ENCODE measurements at regions not wholly inside any gene's neighbourhood (a gene's known extent, or its start where the extent isn't known, plus 50 kb on each side); places are given as distances from the start of the nearest gene placed in this dataset.

DNA sequence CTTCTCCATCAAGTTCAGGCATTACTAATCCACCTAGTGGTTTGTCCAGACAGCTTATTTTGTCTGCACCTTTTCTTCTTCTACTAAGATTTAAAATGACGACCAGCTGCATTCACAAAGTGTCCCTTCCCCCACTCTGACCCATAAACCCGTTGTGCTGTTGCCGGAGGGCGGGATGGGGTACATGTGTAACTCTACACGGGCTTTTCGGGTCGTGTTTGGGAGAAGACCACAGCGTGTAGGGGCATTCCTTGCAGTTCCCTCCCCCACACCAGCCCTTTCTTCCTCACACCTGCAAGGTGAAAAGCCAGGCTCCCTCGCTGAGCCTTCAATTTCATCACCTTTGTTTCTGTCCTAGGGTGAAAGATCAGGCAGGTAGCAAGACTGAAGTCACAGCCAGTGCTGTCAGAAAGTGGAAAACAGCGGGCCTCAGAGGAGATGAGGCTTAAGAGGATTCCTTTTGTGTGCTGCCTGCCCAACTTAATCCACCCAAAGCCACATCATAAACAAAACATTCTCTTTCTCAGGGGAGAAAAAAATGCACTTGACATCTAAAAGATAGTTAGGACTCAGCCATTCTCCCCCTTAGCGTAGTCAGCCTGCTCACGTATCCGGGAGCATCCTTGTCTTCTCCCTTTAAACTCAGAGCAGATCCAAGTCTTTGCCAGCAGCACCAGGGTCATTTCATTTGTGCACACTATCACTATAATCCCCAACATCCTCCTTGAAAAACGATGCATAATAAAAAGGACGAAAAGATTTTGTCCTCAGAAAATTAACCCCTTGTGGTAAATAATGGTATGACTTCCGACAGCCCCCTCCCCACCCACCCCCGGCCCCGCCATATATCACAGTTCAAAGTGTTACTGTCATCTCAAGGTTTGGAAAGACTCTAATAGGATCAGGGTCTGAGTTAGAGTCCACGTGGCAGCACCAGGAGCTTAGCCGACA, 599.0 kb downstream of the RAB28 start:
- in situ Hi-C loops (cut with HindIII; ENCODE audit: low sequenced_read_pairs) = no loop called here
- TF ChIP-seq, protein P1, sequence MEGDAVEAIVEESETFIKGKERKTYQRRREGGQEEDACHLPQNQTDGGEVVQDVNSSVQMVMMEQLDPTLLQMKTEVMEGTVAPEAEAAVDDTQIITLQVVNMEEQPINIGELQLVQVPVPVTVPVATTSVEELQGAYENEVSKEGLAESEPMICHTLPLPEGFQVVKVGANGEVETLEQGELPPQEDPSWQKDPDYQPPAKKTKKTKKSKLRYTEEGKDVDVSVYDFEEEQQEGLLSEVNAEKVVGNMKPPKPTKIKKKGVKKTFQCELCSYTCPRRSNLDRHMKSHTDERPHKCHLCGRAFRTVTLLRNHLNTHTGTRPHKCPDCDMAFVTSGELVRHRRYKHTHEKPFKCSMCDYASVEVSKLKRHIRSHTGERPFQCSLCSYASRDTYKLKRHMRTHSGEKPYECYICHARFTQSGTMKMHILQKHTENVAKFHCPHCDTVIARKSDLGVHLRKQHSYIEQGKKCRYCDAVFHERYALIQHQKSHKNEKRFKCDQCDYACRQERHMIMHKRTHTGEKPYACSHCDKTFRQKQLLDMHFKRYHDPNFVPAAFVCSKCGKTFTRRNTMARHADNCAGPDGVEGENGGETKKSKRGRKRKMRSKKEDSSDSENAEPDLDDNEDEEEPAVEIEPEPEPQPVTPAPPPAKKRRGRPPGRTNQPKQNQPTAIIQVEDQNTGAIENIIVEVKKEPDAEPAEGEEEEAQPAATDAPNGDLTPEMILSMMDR (IDR thresholded peaks at IDR 0.05; ENCODE audit: low read depth, low read length, missing control alignments) = no peak
- DNase-seq (ENCODE audit: low read depth) = no peak
- no peak overlapping the region for H3K4me3 ChIP-seq (ENCODE audit: low read depth, low read length)

DNA sequence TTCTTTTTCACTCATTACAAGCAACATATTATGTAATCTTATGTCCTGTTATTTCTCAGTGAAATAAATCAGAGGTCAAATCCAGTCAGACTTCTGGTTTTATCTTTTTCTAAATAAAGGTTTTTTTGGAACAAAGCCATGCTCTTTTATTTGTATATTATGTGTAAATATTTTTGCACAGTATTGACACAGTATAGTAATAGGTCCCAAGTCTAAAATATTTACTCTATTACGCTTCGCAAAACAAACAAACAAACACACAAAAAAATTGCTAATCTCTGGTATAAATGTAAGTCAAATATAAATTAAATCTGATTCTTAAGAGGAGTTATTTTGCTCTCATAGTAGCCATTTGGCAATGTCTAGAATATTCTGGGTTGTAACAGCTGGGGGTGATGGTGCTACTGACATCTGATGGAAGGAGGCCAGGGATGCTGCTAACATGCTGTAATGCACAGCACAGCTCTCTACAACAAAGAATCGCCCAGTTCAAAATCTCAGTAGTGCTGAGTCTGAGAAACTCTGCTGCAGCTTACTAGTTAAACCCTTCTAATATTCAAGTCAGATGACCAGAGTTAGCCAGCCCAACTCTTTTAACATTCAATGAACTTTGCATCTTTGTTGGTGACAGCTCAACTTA, 602.1 kb downstream of the RAB28 start:
- DNase-seq (ENCODE audit: low read depth) = no peak
- TF ChIP-seq, protein P1 (IDR thresholded peaks at IDR 0.05; ENCODE audit: low read depth, low read length, missing control alignments) = no peak
- in situ Hi-C loops (cut with HindIII; ENCODE audit: low sequenced_read_pairs) = no loop called here
- no peak overlapping the region for H3K4me3 ChIP-seq (ENCODE audit: low read depth, low read length)

DNA sequence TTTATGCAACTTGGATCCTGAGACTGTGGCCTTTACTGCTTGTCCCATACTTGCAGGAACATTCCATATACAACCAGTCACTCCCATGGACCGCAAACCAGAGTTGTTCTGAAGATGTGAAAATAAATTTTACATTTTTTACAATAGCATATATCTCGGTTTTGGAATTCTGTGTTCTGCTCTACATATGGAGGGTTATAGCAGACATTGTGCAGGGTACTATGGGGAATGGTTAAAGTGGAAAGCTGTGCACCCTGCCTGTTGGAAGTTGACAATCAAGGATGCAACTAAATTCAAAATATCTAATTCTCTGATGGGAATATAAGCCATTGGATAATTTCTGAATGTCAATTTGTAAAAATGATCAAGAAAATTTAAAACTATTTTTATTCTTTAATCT, 603.3 kb downstream of the RAB28 start:
- H3K4me3 ChIP-seq (ENCODE audit: low read depth, low read length) = no peak overlapping the region
- TF ChIP-seq, protein P1 (IDR thresholded peaks at IDR 0.05; ENCODE audit: low read depth, low read length, missing control alignments) = no peak
- in situ Hi-C loops (cut with HindIII; ENCODE audit: low sequenced_read_pairs) = no loop called here
- DNase-seq (ENCODE audit: low read depth) = no peak

DNA sequence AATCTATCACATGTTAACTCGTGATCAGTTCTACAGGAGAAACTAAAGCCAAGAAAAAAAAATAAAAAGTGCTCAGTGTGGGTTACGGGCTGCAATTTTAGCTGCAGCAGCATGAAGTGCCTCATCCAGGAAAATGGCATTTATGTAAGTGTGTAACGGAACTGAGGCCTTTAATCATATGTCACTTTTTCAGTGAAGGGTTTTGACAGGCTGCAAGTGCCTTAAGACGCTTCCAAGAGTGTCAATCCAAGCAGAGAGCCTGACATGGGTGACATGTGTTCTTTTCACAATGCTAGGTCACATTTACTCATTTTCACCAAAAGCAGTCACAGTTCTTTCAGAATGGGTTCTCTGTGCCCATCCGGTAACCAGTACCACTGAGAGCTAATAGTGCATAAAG, 604.6 kb downstream of the RAB28 start:
- TF ChIP-seq, protein P1 (IDR thresholded peaks at IDR 0.05; ENCODE audit: low read depth, low read length, missing control alignments) = no peak
- in situ Hi-C loops (cut with HindIII; ENCODE audit: low sequenced_read_pairs) = no loop called here
- no peak overlapping the region for H3K4me3 ChIP-seq (ENCODE audit: low read depth, low read length)
- DNase-seq (ENCODE audit: low read depth) = no peak

DNA sequence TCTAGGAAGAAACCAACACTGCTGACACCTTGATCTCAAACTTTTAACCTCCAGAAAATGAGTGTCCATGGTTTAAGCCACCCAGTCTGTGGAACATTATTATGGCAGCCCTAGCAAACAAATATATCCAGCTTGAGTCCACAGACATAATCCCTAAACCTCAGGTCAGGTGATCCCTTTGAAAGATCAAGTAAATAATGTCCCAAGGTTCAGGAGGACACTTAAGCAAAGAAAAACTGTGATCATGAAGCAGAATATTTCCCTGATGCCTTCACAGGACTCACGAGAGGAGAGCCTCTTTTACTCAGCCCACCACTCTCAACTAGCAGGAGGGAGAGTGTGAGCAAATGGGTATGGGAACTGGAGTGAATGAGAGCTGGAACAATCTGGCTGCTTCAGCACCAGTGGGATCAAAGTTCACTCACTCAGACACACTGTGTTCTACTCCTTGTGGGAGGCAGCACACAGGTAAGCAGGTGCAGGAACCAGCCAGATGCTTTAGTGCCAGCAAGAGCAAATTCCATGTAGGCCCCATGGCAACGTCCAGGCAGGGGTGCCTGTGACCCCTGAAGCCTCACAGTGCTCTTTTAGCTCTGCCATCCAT, 608.4 kb downstream of the RAB28 start:
- DNase-seq (ENCODE audit: low read depth) = no peak
- TF ChIP-seq, protein P1 (IDR thresholded peaks at IDR 0.05; ENCODE audit: low read depth, low read length, missing control alignments) = no peak
- in situ Hi-C loops (cut with HindIII; ENCODE audit: low sequenced_read_pairs) = no loop called here
- H3K4me3 ChIP-seq (ENCODE audit: low read depth, low read length) = no peak overlapping the region

DNA sequence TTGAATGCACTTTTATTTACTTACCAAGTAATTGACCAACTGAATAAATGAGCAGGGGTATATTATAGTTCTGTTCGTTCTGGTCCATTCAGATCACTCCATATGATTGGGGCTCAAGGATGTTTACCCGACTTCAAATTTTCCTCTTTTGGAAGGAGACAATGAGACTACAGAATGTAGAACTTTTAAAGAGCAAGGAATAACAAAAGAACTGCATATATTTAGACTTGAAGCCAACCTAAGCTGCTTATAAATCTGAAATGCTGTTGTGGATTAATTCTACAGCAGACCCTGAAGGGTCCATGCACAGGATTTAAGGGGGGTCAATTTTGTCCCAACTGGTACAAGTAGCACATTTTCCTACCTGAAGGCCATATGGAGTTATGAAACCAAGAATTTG, 610.8 kb downstream of the RAB28 start:
- DNase-seq (ENCODE audit: low read depth) = no peak

More for the DNA sequence above, 610.8 kb downstream of the RAB28 start:
- H3K4me3 ChIP-seq (ENCODE audit: low read depth, low read length) = no peak overlapping the region
- in situ Hi-C loops (cut with HindIII; ENCODE audit: low sequenced_read_pairs) = no loop called here
- TF ChIP-seq, protein P1 (IDR thresholded peaks at IDR 0.05; ENCODE audit: low read depth, low read length, missing control alignments) = no peak
